HEK293 (cell line): ENCODE measurements at regions not wholly inside any gene's neighbourhood (a gene's known extent, or its start where the extent isn't known, plus 50 kb on each side); places are given as distances from the start of the nearest gene placed in this dataset.

Experiments
- CTCF ChIA-PET: fragments of 350-600 bp; formaldehyde crosslinking; extraction: SDS; loops from one replicate; lab custom pipeline; 2021; ENCODE audit warnings: antibody characterized with exemption; lab: Yijun Ruan, JAX
- POLR2A ChIA-PET: fragments of 300-600 bp; formaldehyde crosslinking; extraction: SDS; loops from one replicate; lab custom pipeline; 2020; ENCODE audit warnings: antibody characterized with exemption, inconsistent platforms; lab: Yijun Ruan, JAX
- H3K27ac ChIP-seq: fragments of 200-500 bp; sonication (Bioruptor generic); 2 replicates; pipeline ENCODE4 v1.5.1; 2014; ENCODE audit warnings: low read depth, low read length, control low read depth, inconsistent platforms; ENCODE audit errors: extremely low read depth
- H3K36me3 ChIP-seq, 2 experiments: fragments of 200-500 bp in 1 of 2; sonication (Bioruptor generic) in 1 of 2; 1 replicate in 1 of 2; 2 replicates in 1 of 2; pipeline ENCODE4 v1.5.1; 2014 to 2017; ENCODE audit warnings: inconsistent platforms in 2 of 2, low read length in 2 of 2; ENCODE audit not compliant: control insufficient read depth in 2 of 2, insufficient read depth in 1 of 2
- H3K4me1 ChIP-seq: fragments of 200-500 bp; sonication (Bioruptor generic); 2 replicates; pipeline ENCODE4 v1.5.1; 2014; ENCODE audit warnings: mild to moderate bottlenecking, low read length, inconsistent platforms; ENCODE audit not compliant: control insufficient read depth, insufficient read depth
- H3K4me3 ChIP-seq: 2 replicates; pipeline ENCODE4 v1.5.1; 2011; ENCODE audit warnings: low read depth, mild to moderate bottlenecking, control low read depth, low read length, moderate library complexity
- H3K9me3 ChIP-seq: fragments of 200-500 bp; sonication (Bioruptor generic); 2 replicates; pipeline ENCODE4 v1.5.1; 2014; ENCODE audit warnings: low read depth, low read length, inconsistent platforms; ENCODE audit not compliant: control insufficient read depth, insufficient read depth
- BCL6B ChIP-seq: fragments of 450-650 bp; formaldehyde crosslinking; IDR thresholded peaks from 2 replicates; pipeline ENCODE4 v1.5.1; 2017; ENCODE audit warnings: missing biosample characterization, missing genetic modification characterization
- KLF10 ChIP-seq: fragments of 450-650 bp; IDR thresholded peaks from 2 replicates; pipeline ENCODE4 v1.5.1; 2018; ENCODE audit warnings: missing biosample characterization, mild to moderate bottlenecking, missing genetic modification characterization
- OSR2 ChIP-seq: fragments of 450-650 bp; formaldehyde crosslinking; IDR thresholded peaks from 2 replicates; pipeline ENCODE4 v1.5.1; 2016; ENCODE audit warnings: missing biosample characterization, missing genetic modification characterization
- REST ChIP-seq: fragments of 450-650 bp; formaldehyde crosslinking; IDR thresholded peaks from 2 replicates; pipeline ENCODE4 v1.5.1; 2016; ENCODE audit warnings: missing biosample characterization, missing genetic modification characterization
- ZBTB1 ChIP-seq: fragments of 450-650 bp; formaldehyde crosslinking; IDR thresholded peaks from 2 replicates; pipeline ENCODE4 v1.5.1; 2016; ENCODE audit warnings: missing biosample characterization, missing genetic modification characterization
- ZBTB7A ChIP-seq: fragments of 450-650 bp; formaldehyde crosslinking; IDR thresholded peaks from 2 replicates; pipeline ENCODE4 v1.5.1; 2016; ENCODE audit warnings: low read depth, missing biosample characterization, missing genetic modification characterization
- ZBTB8A ChIP-seq: fragments of 450-650 bp; formaldehyde crosslinking; IDR thresholded peaks from 2 replicates; pipeline ENCODE4 v1.5.1; 2016; ENCODE audit warnings: missing biosample characterization, missing genetic modification characterization
- ZFP41 ChIP-seq: fragments of 450-650 bp; formaldehyde crosslinking; IDR thresholded peaks from 2 replicates; pipeline ENCODE4 v1.5.1; 2016; ENCODE audit warnings: missing biosample characterization, missing genetic modification characterization, borderline replicate concordance
- ZFP69B ChIP-seq: fragments of 450-650 bp; formaldehyde crosslinking; IDR thresholded peaks from 2 replicates; pipeline ENCODE4 v1.5.1; 2016; ENCODE audit warnings: missing biosample characterization, missing genetic modification characterization
- ZNF146 ChIP-seq: fragments of 450-650 bp; formaldehyde crosslinking; IDR thresholded peaks from 2 replicates; pipeline ENCODE4 v1.5.1; 2016; ENCODE audit warnings: missing biosample characterization, missing genetic modification characterization
- ZNF155 ChIP-seq: fragments of 450-650 bp; formaldehyde crosslinking; IDR thresholded peaks from 2 replicates; pipeline ENCODE4 v1.5.1; 2016; ENCODE audit warnings: missing biosample characterization, missing genetic modification characterization
- ZNF16 ChIP-seq: fragments of 450-650 bp; formaldehyde crosslinking; IDR thresholded peaks from 2 replicates; pipeline ENCODE4 v1.5.1; 2016; ENCODE audit warnings: low read depth, missing biosample characterization, missing genetic modification characterization
- ZNF214 ChIP-seq: fragments of 450-650 bp; formaldehyde crosslinking; IDR thresholded peaks from 2 replicates; pipeline ENCODE4 v1.5.1; 2017; ENCODE audit warnings: missing biosample characterization, mild to moderate bottlenecking, missing genetic modification characterization, borderline replicate concordance
- ZNF221 ChIP-seq: fragments of 450-650 bp; formaldehyde crosslinking; IDR thresholded peaks from 2 replicates; pipeline ENCODE4 v1.5.1; 2017; ENCODE audit warnings: missing biosample characterization, missing genetic modification characterization, borderline replicate concordance
- ZNF23 ChIP-seq: fragments of 450-650 bp; formaldehyde crosslinking; IDR thresholded peaks from 2 replicates; pipeline ENCODE4 v1.5.1; 2016; ENCODE audit warnings: missing biosample characterization, missing genetic modification characterization, borderline replicate concordance
- ZNF48 ChIP-seq: fragments of 450-650 bp; formaldehyde crosslinking; IDR thresholded peaks from 2 replicates; pipeline ENCODE4 v1.5.1; 2016; ENCODE audit warnings: missing biosample characterization, missing genetic modification characterization
- ZNF514 ChIP-seq: fragments of 450-650 bp; formaldehyde crosslinking; IDR thresholded peaks from 2 replicates; pipeline ENCODE4 v1.5.1; 2016; ENCODE audit warnings: missing biosample characterization, missing genetic modification characterization
- ZNF548 ChIP-seq: fragments of 450-650 bp; formaldehyde crosslinking; IDR thresholded peaks from 2 replicates; pipeline ENCODE4 v1.5.1; 2016; ENCODE audit warnings: missing biosample characterization, missing genetic modification characterization
- ZNF549 ChIP-seq: fragments of 450-650 bp; IDR thresholded peaks from 2 replicates; pipeline ENCODE4 v1.5.1; 2018; ENCODE audit warnings: missing biosample characterization, missing genetic modification characterization, mild to moderate bottlenecking, inconsistent platforms, moderate library complexity
- ZNF571 ChIP-seq: fragments of 450-650 bp; formaldehyde crosslinking; IDR thresholded peaks from 2 replicates; pipeline ENCODE4 v1.5.0; 2017; ENCODE audit warnings: missing biosample characterization, missing genetic modification characterization
- ZNF580 ChIP-seq: fragments of 450-650 bp; formaldehyde crosslinking; IDR thresholded peaks from 2 replicates; pipeline ENCODE4 v1.5.1; 2016; ENCODE audit warnings: missing biosample characterization, missing genetic modification characterization
- ZNF596 ChIP-seq: fragments of 450-650 bp; IDR thresholded peaks from 2 replicates; pipeline ENCODE4 v1.5.0; 2018; ENCODE audit warnings: missing biosample characterization, mild to moderate bottlenecking, missing genetic modification characterization, moderate library complexity
- ZNF623 ChIP-seq: fragments of 450-650 bp; formaldehyde crosslinking; IDR thresholded peaks from 2 replicates; pipeline ENCODE4 v1.5.1; 2016; ENCODE audit warnings: missing biosample characterization, missing genetic modification characterization
- ZNF629 ChIP-seq: fragments of 450-650 bp; formaldehyde crosslinking; IDR thresholded peaks from 2 replicates; pipeline ENCODE4 v1.5.1; 2017; ENCODE audit warnings: missing biosample characterization, missing genetic modification characterization
- ZNF660 ChIP-seq: fragments of 450-650 bp; IDR thresholded peaks from 2 replicates; pipeline ENCODE4 v1.5.1; 2018; ENCODE audit warnings: missing biosample characterization, mild to moderate bottlenecking, missing genetic modification characterization
- ZNF777 ChIP-seq: fragments of 450-650 bp; formaldehyde crosslinking; IDR thresholded peaks from 2 replicates; pipeline ENCODE4 v1.5.1; 2017; ENCODE audit warnings: missing biosample characterization, missing genetic modification characterization, borderline replicate concordance

GRCh38 chr21:31448496-31448895 is 104.4 kb upstream of the TIAM1 start (continued):
- no peak for TF ChIP-seq ZBTB1 (tag by site-specific recombination)
- TF ChIP-seq ZNF16 (tag by site-specific recombination) = no peak
- TF ChIP-seq ZNF23 = no peak
- TF ChIP-seq ZNF548 (tag by site-specific recombination) = no peak
- no peak for TF ChIP-seq ZNF146
- TF ChIP-seq ZBTB8A (tag by site-specific recombination) = no peak
- TF ChIP-seq ZNF596 (tag by site-specific recombination) = no peak
- no peak for TF ChIP-seq ZNF48 (tag by site-specific recombination)

GRCh38 chr21:31447505-31447904 is 103.4 kb upstream of the TIAM1 start:
- CTCF ChIA-PET = interaction anchor here (0.6 kb wide), 1 partner anchor 30 kb away, joined by 6 read pairs; no protein-coding TSS in a partner anchor
- peaks cover 11% of the 10 kb centered on the region for H3K4me1 ChIP-seq
- H3K9me3 ChIP-seq = no peaks in the 10 kb centered on the region
- POLR2A ChIA-PET = no interaction called here
- no peaks in the 10 kb centered on the region; a peak in 1 of 3 replicates for H3K36me3 ChIP-seq
- no peak for TF ChIP-seq ZNF777 (tag by site-specific recombination)
- TF ChIP-seq ZNF660 (tag by site-specific recombination) = no peak
- TF ChIP-seq BCL6B (tag by site-specific recombination) = no peak
- no peak for TF ChIP-seq ZBTB7A (tag by site-specific recombination)
- no peak for TF ChIP-seq ZNF629 (tag by site-specific recombination)
- no peak for TF ChIP-seq ZFP41 (tag by site-specific recombination)
- no peak overlapping the region for H3K4me3 ChIP-seq
- H3K27ac ChIP-seq = no peak overlapping the region

- Histone ChIP-seq H3K4me1 (peaks cover 11% of the 10 kb centered on the region), H3K4me3 (no peak overlapping the region), H3K9me3 (no peaks in the 10 kb centered on the region), H3K36me3 (peaks cover 0 to under 1% of the 10 kb centered on the region in 2 experiments; a peak in 1 of 3 replicates), H3K27ac (no peak overlapping the region)
- CTCF ChIA-PET = interaction anchor here (0.8 kb wide), 1 partner anchor 135 kb away, joined by 3 read pairs; no protein-coding TSS in a partner anchor
- POLR2A ChIA-PET = no interaction called here
- TF ChIP-seq ZFP69B (tag by site-specific recombination) (no peak), REST (tag by site-specific recombination) (no peak), ZNF221 (tag by site-specific recombination) (no peak), KLF10 (tag by site-specific recombination) (no peak), OSR2 (tag by site-specific recombination) (no peak), ZNF214 (tag by site-specific recombination) (no peak), ZNF623 (no peak), ZNF549 (tag by site-specific recombination) (no peak), ZNF571 (no peak), ZNF155 (no peak), ZNF146 (no peak), ZNF580 (tag by site-specific recombination) (no peak), ZNF514 (no peak)
Observed at GRCh38 chr21:31446226-31446855, 102.3 kb upstream of the TIAM1 start.
